ENCODE measurements at regions not wholly inside any gene's neighbourhood (a gene's known extent, or its start where the extent isn't known, plus 50 kb on each side); places are given as distances from the start of the nearest gene placed in this dataset.

- Histone ChIP-seq H3K36me3 (no peaks in the 10 kb centered on the region), H3K9me3 (peaks cover 2% of the 10 kb centered on the region), H3K27ac (no peak overlapping the region), H3K27me3 (ENCODE audit: low read depth) (no peaks in the 10 kb centered on the region), H3K4me1 (no peaks in the 10 kb centered on the region), H3K4me3 (no peak overlapping the region)
- intact Hi-C loops (cut with DNase I): no loop called here
- no peak for ATAC-seq
- no peak for TF ChIP-seq CTCF (IDR thresholded peaks at IDR 0.05)
- DNase-seq: no peak
These were observed 70.4 kb downstream of the RCN1 start for GRCh38 chr11:32161293-32161692.

GRCh38 chr11:32162351-32162750 is 71.5 kb downstream of the RCN1 start:
- intact Hi-C loops (cut with DNase I): no loop called here
- no peaks in the 10 kb centered on the region for H3K36me3 ChIP-seq
- no peak for DNase-seq
- no peak overlapping the region for H3K27ac ChIP-seq
- H3K27me3 ChIP-seq (ENCODE audit: low read depth): no peaks in the 10 kb centered on the region
- ATAC-seq: no peak
- no peaks in the 10 kb centered on the region for H3K9me3 ChIP-seq
- H3K4me1 ChIP-seq: no peaks in the 10 kb centered on the region
- no peak overlapping the region for H3K4me3 ChIP-seq
- TF ChIP-seq CTCF (IDR thresholded peaks at IDR 0.05): no peak

DNA sequence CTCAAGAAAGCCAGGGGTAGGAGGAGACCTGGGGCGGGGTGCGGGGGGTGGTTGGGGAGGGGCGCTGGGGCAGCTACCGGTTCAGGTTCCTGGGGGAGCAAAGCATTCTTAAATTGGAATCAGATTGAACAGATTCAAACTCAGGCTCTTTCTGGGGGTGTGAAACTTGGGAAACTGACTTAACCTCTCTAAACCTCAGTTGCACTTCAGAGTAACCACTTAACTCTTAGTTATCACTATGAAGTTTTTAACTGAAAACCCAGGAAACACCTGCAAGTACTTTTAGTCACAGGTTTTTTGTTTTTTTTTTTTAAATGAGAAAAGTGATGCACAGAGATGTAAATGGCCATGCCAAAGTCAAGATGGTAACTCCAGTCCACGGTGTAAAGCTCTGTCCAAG is 72.0 kb downstream of the RCN1 start:
- Histone ChIP-seq H3K36me3 (no peaks in the 10 kb centered on the region), H3K4me3 (no peak overlapping the region), H3K27ac (no peak overlapping the region), H3K27me3 (ENCODE audit: low read depth) (no peaks in the 10 kb centered on the region), H3K9me3 (no peaks in the 10 kb centered on the region), H3K4me1 (no peaks in the 10 kb centered on the region)
- ATAC-seq (no peak), DNase-seq (no peak)
- intact Hi-C loops (cut with DNase I): no loop called here
- TF ChIP-seq CTCF (IDR thresholded peaks at IDR 0.05): no peak

DNA sequence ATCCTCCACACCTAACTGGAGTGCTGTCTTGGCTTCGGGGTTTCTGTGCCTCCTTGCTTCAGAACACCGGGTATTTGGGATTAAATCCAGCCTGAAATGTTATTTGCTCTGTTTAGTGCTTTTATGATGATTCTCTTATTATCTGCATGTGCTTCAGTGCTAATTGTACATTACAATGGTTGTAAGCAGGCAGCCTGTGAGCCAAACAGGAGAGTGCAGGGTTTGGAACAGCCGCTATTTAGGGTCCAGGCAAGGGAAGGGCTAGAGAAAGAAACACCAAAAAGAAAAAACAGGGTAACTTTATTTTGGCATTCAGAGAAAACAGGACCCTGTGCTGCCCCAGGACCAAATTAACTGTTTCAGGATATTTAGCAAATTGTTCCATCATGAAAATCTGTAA is 72.7 kb downstream of the RCN1 start:
- no peak for ATAC-seq
- Histone ChIP-seq H3K36me3 (no peaks in the 10 kb centered on the region), H3K27ac (no peak overlapping the region), H3K27me3 (ENCODE audit: low read depth) (no peaks in the 10 kb centered on the region), H3K4me1 (no peaks in the 10 kb centered on the region), H3K4me3 (no peak overlapping the region), H3K9me3 (no peaks in the 10 kb centered on the region)
- DNase-seq: no peak
- intact Hi-C loops (cut with DNase I): no loop called here
- TF ChIP-seq CTCF (IDR thresholded peaks at IDR 0.05): no peak

DNA sequence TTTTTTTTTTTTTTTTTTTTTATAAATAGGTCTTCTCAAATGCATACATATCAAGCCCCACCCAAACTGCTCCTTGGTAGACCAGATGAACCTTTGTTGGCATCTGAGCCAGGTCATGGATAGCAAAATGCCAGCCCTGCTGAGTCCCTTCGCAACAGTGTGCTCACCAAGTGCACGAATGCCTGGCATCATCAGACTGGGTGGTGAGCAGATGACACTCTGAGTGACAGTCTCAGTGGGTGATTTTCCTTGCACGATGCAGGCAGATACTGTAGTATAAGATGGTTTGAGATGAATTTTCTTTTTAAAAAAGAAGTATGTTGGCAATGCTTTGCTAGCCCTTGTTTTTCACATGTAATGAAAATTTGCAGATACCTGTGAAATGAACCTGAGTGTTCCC is 74.0 kb downstream of the RCN1 start:
- DNase-seq (no peak), ATAC-seq (no peak)
- no peak for TF ChIP-seq CTCF (IDR thresholded peaks at IDR 0.05)
- H3K4me1 ChIP-seq: no peaks in the 10 kb centered on the region
- H3K27ac ChIP-seq: no peak overlapping the region
- no peaks in the 10 kb centered on the region for H3K36me3 ChIP-seq
- no peaks in the 10 kb centered on the region for H3K27me3 ChIP-seq (ENCODE audit: low read depth)
- H3K9me3 ChIP-seq: no peaks in the 10 kb centered on the region
- H3K4me3 ChIP-seq: no peak overlapping the region
- intact Hi-C loops (cut with DNase I): no loop called here

DNA sequence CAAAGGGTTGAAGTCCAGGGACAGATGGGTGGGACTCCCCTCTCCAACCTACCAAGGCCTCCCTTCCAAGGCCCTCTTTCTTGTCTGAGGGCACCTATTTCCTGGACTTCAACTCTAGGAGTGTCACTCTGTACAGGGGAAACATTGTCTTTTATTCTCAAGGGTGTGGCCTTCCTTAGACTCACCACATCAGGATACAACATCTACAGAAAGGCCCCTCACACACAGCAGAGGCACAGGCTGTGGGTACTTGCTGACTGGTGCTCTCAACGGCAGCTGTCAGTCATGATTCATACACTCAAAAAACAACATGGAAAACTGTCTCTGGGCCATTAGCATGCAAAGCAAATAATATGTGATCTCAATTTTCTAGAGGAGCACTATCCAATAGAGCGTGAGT is 78.0 kb downstream of the RCN1 start:
- intact Hi-C loops (cut with DNase I): no loop called here

More for the DNA sequence above, 78.0 kb downstream of the RCN1 start:
- Histone ChIP-seq H3K27me3 (ENCODE audit: low read depth) (no peaks in the 10 kb centered on the region), H3K27ac (no peak overlapping the region), H3K4me1 (peaks cover 15% of the 10 kb centered on the region), H3K9me3 (no peaks in the 10 kb centered on the region), H3K4me3 (no peak overlapping the region), H3K36me3 (no peaks in the 10 kb centered on the region)
- DNase-seq (no peak), ATAC-seq (no peak)
- TF ChIP-seq CTCF (IDR thresholded peaks at IDR 0.05): no peak

Data from lower lobe of right lung (tissue), 2 donors.